Activated B cell treated with CpG ODN at 0.5 μM for 24 hours (primary cell): ENCODE measurements at regions not wholly inside any gene's neighbourhood (a gene's known extent, or its start where the extent isn't known, plus 50 kb on each side); places are given as distances from the start of the nearest gene placed in this dataset.

Source experiments
- ATAC-seq: fragments of 200-7000 bp; cut with Tn5 transposase; one replicate; pipeline ENCODE4 v1.10.0; 2021; ENCODE audit warnings: low read depth, mild to moderate bottlenecking, moderate library complexity
- CTCF ChIA-PET: fragments of 350-600 bp; sonication (Branson Sonifier 250); formaldehyde crosslinking; loops from one replicate; lab custom pipeline; 2021; ENCODE audit warnings: antibody characterized with exemption; lab: Charles Lee
- POLR2A ChIA-PET: fragments of 350-600 bp; sonication (Branson Sonifier 250); formaldehyde crosslinking; loops from one replicate; lab custom pipeline; 2021; ENCODE audit warnings: antibody characterized with exemption; lab: Charles Lee
- DNase-seq: peaks from one replicate; pipeline ENCODE4 v3.0.0; 2022
- H3K27ac Mint-ChIP-seq: one replicate; pipeline ENCODE4 v1.8.0; 2020; ENCODE audit warnings: mixed read lengths
- H3K27me3 Mint-ChIP-seq: one replicate; pipeline ENCODE4 v1.8.0; 2021; ENCODE audit warnings: mixed read lengths
- H3K36me3 Mint-ChIP-seq: one replicate; pipeline ENCODE4 v1.8.0; 2021; ENCODE audit warnings: low read depth, mixed read lengths
- H3K4me1 Mint-ChIP-seq: one replicate; pipeline ENCODE4 v1.8.0; 2021; ENCODE audit warnings: mixed read lengths
- H3K4me3 Mint-ChIP-seq: one replicate; pipeline ENCODE4 v1.8.0; 2020; ENCODE audit warnings: mild to moderate bottlenecking, mixed read lengths
- H3K9me3 Mint-ChIP-seq: one replicate; pipeline ENCODE4 v1.8.0; 2020; ENCODE audit warnings: mixed read lengths
- CTCF ChIP-seq: fragments of 200-600 bp; IDR thresholded peaks from one replicate; pipeline ENCODE4 v1.8.0; 2022; ENCODE audit warnings: antibody characterized with exemption, mild to moderate bottlenecking
- intact Hi-C: fragments of 100-400 bp; cut with micrococcal nuclease; formaldehyde crosslinking; loops from one replicate; pipeline ENCODE4 v1.15.1; 2024

- H3K4me1 Mint-ChIP-seq, result no peaks in the 10 kb centered on the region
- ATAC-seq (no peak), DNase-seq (no peak)
- H3K27ac Mint-ChIP-seq, result no peak overlapping the region
- intact Hi-C loops, result no loop called here
- ChIA-PET POLR2A (no interaction called here), CTCF (no interaction called here)
- H3K36me3 Mint-ChIP-seq, result no peaks in the 10 kb centered on the region
- TF ChIP-seq CTCF, result no peak
- no peaks in the 10 kb centered on the region for H3K27me3 Mint-ChIP-seq
- no peak overlapping the region for H3K4me3 Mint-ChIP-seq
- no peaks in the 10 kb centered on the region for H3K9me3 Mint-ChIP-seq
Observed at GRCh38 chr7:17493446-17493845, 195.0 kb downstream of the AHR start.

GRCh38 chr7:17495655-17496394 is 197.4 kb downstream of the AHR start:
- ChIA-PET CTCF (no interaction called here), POLR2A (no interaction called here)
- no peak overlapping the region for H3K27ac Mint-ChIP-seq
- H3K27me3 Mint-ChIP-seq, result no peaks in the 10 kb centered on the region
- no peak for DNase-seq
- ATAC-seq, result no peak
- no peaks in the 10 kb centered on the region for H3K4me1 Mint-ChIP-seq
- no peak for TF ChIP-seq CTCF
- no peaks in the 10 kb centered on the region for H3K9me3 Mint-ChIP-seq
- intact Hi-C loops, result no loop called here
- no peak overlapping the region for H3K4me3 Mint-ChIP-seq
- H3K36me3 Mint-ChIP-seq, result no peaks in the 10 kb centered on the region

GRCh38 chr7:17497136-17497535 is 198.7 kb downstream of the AHR start:
- no peak overlapping the region for H3K27ac Mint-ChIP-seq
- intact Hi-C loops, result no loop called here
- CTCF ChIA-PET, result interaction anchor here (0.6 kb wide), 1 partner anchor 497 kb away, joined by 3 read pairs; no protein-coding TSS in a partner anchor

GRCh38 chr7:17497549-17498167 is 199.2 kb downstream of the AHR start:
- H3K27me3 Mint-ChIP-seq, result no peaks in the 10 kb centered on the region
- no peak overlapping the region for H3K27ac Mint-ChIP-seq
- H3K4me3 Mint-ChIP-seq, result no peak overlapping the region
- POLR2A ChIA-PET, result no interaction called here
- H3K9me3 Mint-ChIP-seq, result no peaks in the 10 kb centered on the region
- no peak for TF ChIP-seq CTCF
- CTCF ChIA-PET, result no interaction called here
- no peaks in the 10 kb centered on the region for H3K4me1 Mint-ChIP-seq
- no peaks in the 10 kb centered on the region for H3K36me3 Mint-ChIP-seq
- ATAC-seq, result no peak
- intact Hi-C loops, result no loop called here
- no peak for DNase-seq

More at GRCh38 chr7:17497136-17497535, 198.7 kb downstream of the AHR start:
- Mint-ChIP-seq H3K36me3 (no peaks in the 10 kb centered on the region), H3K4me1 (no peaks in the 10 kb centered on the region), H3K4me3 (no peak overlapping the region), H3K9me3 (no peaks in the 10 kb centered on the region), H3K27me3 (no peaks in the 10 kb centered on the region)
- ATAC-seq, result no peak
- no peak for DNase-seq
- POLR2A ChIA-PET, result no interaction called here
- TF ChIP-seq CTCF, result no peak

- no peak for TF ChIP-seq CTCF
- no peak overlapping the region for H3K27ac Mint-ChIP-seq
- H3K4me1 Mint-ChIP-seq, result no peaks in the 10 kb centered on the region
- H3K4me3 Mint-ChIP-seq, result no peak overlapping the region
- ATAC-seq (no peak), DNase-seq (no peak)
- CTCF ChIA-PET, result no interaction called here
- H3K9me3 Mint-ChIP-seq, result no peaks in the 10 kb centered on the region
- intact Hi-C loops, result no loop called here
- H3K27me3 Mint-ChIP-seq, result no peaks in the 10 kb centered on the region
- H3K36me3 Mint-ChIP-seq, result no peaks in the 10 kb centered on the region
- POLR2A ChIA-PET, result no interaction called here
Observed at GRCh38 chr7:17498230-17498629, 199.8 kb downstream of the AHR start.
